Muscle of back (tissue), 3 donors: ENCODE measurements at regions not wholly inside any gene's neighbourhood (a gene's known extent, or its start where the extent isn't known, plus 50 kb on each side); places are given as distances from the start of the nearest gene placed in this dataset.
"Not testable (repeated sequence)": the region's sequence is repeated elsewhere in the genome, so short reads cannot be mapped to it uniquely, and the experiment has no call there.

Experiments
- DNase-seq, 3 donors: peaks; one replicate each; pipeline versions ENCODE4 v3.0.0 to v3.0.0-alpha.2; 2013

DNA sequence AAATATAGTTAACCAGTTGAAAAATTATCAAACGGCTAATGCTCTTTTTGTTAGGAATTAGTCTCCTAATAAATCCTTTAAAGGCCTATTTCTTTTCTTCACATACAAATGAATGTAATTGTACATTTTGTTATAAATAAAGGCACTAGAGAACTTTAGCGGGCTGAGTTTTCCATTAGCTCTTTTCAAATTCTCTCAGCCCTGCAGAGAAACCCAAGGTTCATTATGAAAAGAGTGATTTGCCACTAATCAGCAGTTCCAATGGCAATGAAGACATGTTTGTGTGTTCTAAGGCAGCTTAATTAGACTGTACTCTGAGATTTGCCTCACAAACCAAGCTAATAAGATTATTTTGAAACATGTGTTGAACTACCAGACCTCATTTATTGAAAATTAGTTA is 64.6 kb upstream of the P2RY1 start:
- no peak for DNase-seq

DNA sequence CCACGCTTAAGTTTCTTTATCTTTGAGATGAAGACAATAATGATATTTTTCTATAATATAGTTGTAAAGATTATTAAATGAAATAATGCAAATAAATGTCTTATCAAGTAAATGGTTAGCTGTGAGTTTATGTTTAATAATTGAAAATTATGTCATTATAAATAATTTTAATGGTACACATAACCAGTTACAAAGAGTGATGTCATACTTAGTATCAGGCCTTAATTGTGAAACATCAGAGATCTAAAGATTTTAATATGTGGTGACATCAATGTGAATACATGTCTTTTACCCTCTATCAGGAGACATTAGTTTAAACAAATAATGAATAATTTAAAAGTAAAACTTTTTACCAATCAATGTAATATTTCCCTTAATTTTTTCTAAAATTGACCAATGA is 63.8 kb upstream of the P2RY1 start:
- no peak for DNase-seq

DNA sequence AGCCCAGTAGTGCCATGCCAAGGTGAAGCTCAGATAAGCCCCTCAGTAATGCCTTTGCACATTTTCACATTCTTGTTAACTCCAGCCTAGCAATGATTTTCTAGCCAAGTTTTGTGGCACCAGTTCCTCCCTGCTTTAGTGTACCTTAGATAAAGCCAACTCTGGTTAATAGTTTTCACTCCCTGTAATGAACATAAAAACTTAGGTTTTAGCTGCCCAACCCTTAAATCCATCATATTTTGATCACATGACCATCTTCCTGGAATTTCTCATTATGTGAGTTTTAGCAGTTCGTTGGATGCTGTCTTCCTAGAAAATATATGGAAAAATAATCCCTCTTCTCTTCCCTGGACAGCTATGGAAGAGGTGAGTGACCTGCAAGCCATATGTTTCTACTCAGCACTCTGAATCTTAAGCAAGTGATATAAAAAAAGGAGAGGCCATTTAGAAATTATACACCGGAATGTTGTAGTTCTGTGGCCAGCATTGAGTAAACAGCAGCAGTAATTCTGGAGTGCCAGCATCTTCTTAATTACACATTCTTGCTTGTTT is 62.2 kb upstream of the P2RY1 start:
- peak in 1 of 3 donors; percentile 7 for DNase-seq

DNA sequence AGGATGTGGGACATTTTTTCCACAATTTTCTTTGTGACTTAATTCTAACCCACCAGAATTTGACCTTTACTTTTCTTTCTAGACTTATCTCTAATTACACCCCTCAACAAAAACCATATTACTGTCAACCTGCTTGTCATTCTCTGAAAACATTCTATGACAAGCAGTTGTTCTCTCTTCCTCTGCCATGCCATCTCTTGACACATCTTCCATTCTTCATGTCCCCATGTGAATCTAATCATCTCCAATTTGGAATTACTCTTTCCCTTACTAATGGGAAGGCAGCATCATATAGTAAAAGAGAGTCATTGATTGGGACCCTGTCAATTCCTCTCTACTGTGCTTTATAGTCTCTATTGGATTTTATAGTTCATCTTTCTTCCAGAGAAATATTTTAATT is 61.3 kb upstream of the P2RY1 start:
- DNase-seq: no peak

DNA sequence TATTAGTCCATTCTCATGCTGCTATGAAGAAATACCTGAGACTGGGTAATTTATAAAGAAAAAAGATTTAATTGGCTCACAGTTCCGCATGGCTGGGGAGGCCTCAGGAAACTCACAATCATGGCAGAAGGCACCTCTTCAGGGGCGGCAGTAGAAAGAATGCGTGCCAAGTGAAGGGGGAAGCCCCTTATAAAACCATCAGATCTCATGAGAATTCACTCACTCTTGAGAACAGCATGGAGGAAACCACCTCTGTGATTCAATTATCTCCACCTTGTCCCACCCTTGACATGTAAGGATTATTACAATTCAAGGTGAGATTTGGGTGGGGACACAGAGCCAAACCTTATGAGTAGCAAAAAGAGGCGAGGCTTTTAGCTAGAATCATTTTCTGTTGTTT is 60.7 kb upstream of the P2RY1 start:
- not testable (repeated sequence) for DNase-seq

DNA sequence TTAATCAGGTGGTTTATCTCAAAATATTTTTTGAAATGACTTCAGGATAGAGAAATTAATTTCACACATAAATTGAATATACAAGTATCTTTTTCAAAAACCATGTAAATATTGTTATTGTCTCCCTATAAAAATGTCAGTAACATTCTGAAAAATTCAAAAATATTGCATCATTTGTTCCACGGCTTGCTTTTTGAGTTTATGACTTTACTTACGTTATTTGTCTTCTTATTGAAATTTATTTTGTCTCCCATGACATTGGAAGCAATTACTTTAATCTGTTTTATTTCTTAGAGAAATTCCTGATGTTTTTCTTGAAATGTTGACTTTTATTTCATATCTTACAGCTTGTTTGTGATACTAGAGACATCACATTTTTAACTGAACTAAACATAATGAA is 56.9 kb upstream of the P2RY1 start:
- DNase-seq: peak in 1 of 3 donors; percentile 10

DNA sequence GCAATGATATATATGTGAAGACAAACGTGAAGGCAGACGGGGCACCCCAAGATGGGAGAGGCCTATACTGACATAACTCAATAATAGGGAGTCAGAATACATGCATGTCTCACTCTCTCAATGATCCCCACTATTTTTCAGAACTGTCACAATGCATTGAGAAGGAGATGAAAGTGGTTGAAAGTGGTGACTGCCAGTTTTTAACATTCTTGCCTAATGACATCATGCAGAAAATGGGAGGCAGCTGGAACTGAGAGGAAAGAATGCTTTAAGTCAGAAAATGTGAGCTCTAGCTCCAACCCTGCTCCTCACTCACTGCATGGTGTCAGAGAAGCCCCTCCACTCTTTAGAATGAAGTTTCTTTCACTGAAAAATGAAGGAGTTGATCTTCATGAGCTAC is 55.3 kb upstream of the P2RY1 start:
- DNase-seq: peak; percentile 43 to 80 (median 61)

DNA sequence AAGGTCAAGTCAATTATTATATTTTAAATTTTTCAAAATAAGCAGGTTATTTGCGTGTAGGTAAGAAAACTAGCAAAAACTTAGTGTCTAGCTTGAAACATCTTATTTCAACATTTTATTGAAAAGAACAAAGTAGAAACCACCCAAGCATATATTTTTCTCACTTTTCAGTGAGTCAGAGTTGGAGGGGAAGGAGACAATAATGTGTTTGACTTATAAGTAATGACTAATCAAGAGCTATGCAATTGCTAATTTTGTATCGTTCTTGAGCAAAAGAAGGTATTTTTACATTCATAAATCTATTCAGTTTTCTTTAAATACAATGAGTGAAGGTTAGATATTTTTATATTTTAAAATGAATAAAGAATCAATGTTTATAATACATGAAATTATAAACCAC is 54.4 kb upstream of the P2RY1 start:
- no peak for DNase-seq

DNA sequence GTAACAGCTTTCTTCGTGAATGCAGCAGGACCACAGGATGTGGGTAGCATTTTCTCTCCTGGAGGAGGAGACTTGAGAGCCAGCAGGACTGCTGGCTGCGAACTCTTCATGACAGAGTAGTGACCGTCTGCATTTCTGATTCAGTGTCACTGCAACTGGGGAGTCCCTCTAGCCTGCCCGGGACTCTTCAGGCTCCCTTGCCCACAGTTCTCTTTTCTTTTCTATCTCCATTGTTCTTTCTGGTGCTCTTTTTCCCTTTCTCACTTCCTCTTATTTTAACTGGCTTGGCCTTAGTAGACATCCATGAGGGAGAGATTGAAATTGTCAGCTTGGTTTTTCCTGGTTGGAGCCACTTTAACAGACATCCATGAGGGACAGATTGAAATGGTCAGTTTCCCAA is 49.9 kb upstream of the P2RY1 start:
- no peak for DNase-seq
